ENCODE measurements at regions not wholly inside any gene's neighbourhood (a gene's known extent, or its start where the extent isn't known, plus 50 kb on each side); places are given as distances from the start of the nearest gene placed in this dataset.

- no peak overlapping the region for H2BK12ac ChIP-seq (ENCODE audit: insufficient read length, low read depth, low read length)
- H3K23ac ChIP-seq (ENCODE audit: insufficient read length, low read depth, low read length): no peak overlapping the region
- no peak overlapping the region for H2BK120ac ChIP-seq (ENCODE audit: low read depth, low read length, poor library complexity, severe bottlenecking)
- H3K9me3 ChIP-seq (ENCODE audit: control insufficient read depth, low read depth, low read length): no peaks in the 10 kb centered on the region
- H2AFZ ChIP-seq (ENCODE audit: low read length): no peak overlapping the region
- H3K18ac ChIP-seq (ENCODE audit: insufficient read length, low read depth, low read length): no peak overlapping the region
- H3K4me3 Mint-ChIP-seq: no peak overlapping the region
- peaks cover 14 to 16% of the 10 kb centered on the region in 2 experiments for H3K4me1 Mint-ChIP-seq
- no peak overlapping the region for H2AK5ac ChIP-seq (ENCODE audit: insufficient read length, low read length)
- no peak overlapping the region for H3K27ac Mint-ChIP-seq
- no peaks in the 10 kb centered on the region for H4K20me1 ChIP-seq (ENCODE audit: control insufficient read depth, insufficient read depth, insufficient read length)
- H2BK20ac ChIP-seq (ENCODE audit: low read depth, low read length, poor library complexity, severe bottlenecking): no peak overlapping the region
- H3K27ac ChIP-seq (ENCODE audit: insufficient read length, low read depth, low read length): no peak overlapping the region
- no peak overlapping the region for H3K9ac ChIP-seq (ENCODE audit: extremely low read depth, insufficient read length, low read length)
- no peak for DNase-seq
- no CpG with 5 or more reads among the region's 1 CpG for WGBS (ENCODE audit: extremely low coverage, insufficient read length, low lambda C conversion rate)
- H3K4ac ChIP-seq (ENCODE audit: low read depth, low read length): no peak overlapping the region
- no peaks in the 10 kb centered on the region for H3K23me2 ChIP-seq (ENCODE audit: insufficient read length, low read depth, low read length, poor library complexity, severe bottlenecking)
- no peak overlapping the region for H3K4me2 ChIP-seq (ENCODE audit: insufficient read depth, insufficient read length, low read length)
- no peaks in the 10 kb centered on the region for H3K79me2 ChIP-seq (ENCODE audit: insufficient read depth, low read length)
- no peak overlapping the region for H4K91ac ChIP-seq (ENCODE audit: insufficient read length, low read depth, low read length)
- TF ChIP-seq CTCF (conservative IDR thresholded peaks at IDR 0.05): no peak
- H4K8ac ChIP-seq (replicated peaks; ENCODE audit: insufficient read length, low read depth, low read length): no peak overlapping the region
- no peak overlapping the region for H3K56ac ChIP-seq (ENCODE audit: insufficient read length, low read depth, low read length)
- H3K4me1 ChIP-seq (ENCODE audit: insufficient read depth, low read length): no peaks in the 10 kb centered on the region
- no peak overlapping the region for H2BK5ac ChIP-seq (ENCODE audit: insufficient read length, low read length)
- no peak overlapping the region for H3K14ac ChIP-seq (ENCODE audit: insufficient read depth, low read length)
- no peaks in the 10 kb centered on the region for H3K9me3 Mint-ChIP-seq
- no peak overlapping the region for H4K5ac ChIP-seq (ENCODE audit: insufficient read length, low read depth, low read length)
- H2BK15ac ChIP-seq (ENCODE audit: low read depth, low read length): no peak overlapping the region
- no peaks in the 10 kb centered on the region for H3K27me3 ChIP-seq (ENCODE audit: insufficient read depth, low read length)
- no peak overlapping the region for H3T11ph ChIP-seq (ENCODE audit: low read length)
- H3K79me1 ChIP-seq (ENCODE audit: insufficient read depth, low read depth, low read length, poor library complexity, severe bottlenecking): no peaks in the 10 kb centered on the region
- no peaks in the 10 kb centered on the region for H3K27me3 Mint-ChIP-seq (ENCODE audit: low read depth)
- H3K36me3 Mint-ChIP-seq (ENCODE audit: insufficient read depth in 1 of 3, low read depth in 3 of 3): no peaks in the 10 kb centered on the region
These were observed 414.2 kb downstream of the SH3GL2 start for GRCh38 chr9:17993024-17993423.
